GM23248 (cell line): ENCODE measurements at regions not wholly inside any gene's neighbourhood (a gene's known extent, or its start where the extent isn't known, plus 50 kb on each side); places are given as distances from the start of the nearest gene placed in this dataset.
"Not testable (repeated sequence)": the region's sequence is repeated elsewhere in the genome, so short reads cannot be mapped to it uniquely, and the experiment has no call there.

ENCODE experiments used
- DNase-seq: peaks from one replicate; pipeline ENCODE4 v3.0.0-alpha.2; 2015
- H2AFZ ChIP-seq: fragments of 200-600 bp; sonication (generic); 2 replicates; pipeline ENCODE4 v1.6.1; 2016; ENCODE audit warnings: antibody characterized with exemption
- H3F3A ChIP-seq: fragments of 200-600 bp; sonication (generic); 2 replicates; pipeline ENCODE4 v1.6.1; 2016; ENCODE audit warnings: mild to moderate bottlenecking, antibody characterized with exemption, mixed run types; ENCODE audit not compliant: insufficient read depth
- H3K27ac ChIP-seq: fragments of 200-600 bp; sonication (generic); 2 replicates; pipeline ENCODE4 v1.5.1; 2016; ENCODE audit warnings: mild to moderate bottlenecking
- H3K27me3 ChIP-seq: fragments of 200-600 bp; sonication (generic); replicated peaks from 2 replicates; pipeline ENCODE4 v1.6.1; 2016; ENCODE audit warnings: mild to moderate bottlenecking; ENCODE audit not compliant: insufficient read depth
- H3K36me3 ChIP-seq: fragments of 200-600 bp; sonication (generic); 2 replicates; pipeline ENCODE4 v1.6.1; 2016; ENCODE audit warnings: low read depth, mild to moderate bottlenecking
- H3K4me1 ChIP-seq: fragments of 200-600 bp; sonication (generic); 2 replicates; pipeline ENCODE4 v1.6.1; 2016; ENCODE audit warnings: mild to moderate bottlenecking; ENCODE audit not compliant: insufficient read depth
- H3K4me2 ChIP-seq: fragments of 200-600 bp; sonication (generic); one replicate; pipeline ENCODE4 v1.6.1; 2016; ENCODE audit warnings: mild to moderate bottlenecking; ENCODE audit not compliant: unreplicated experiment
- H3K4me3 ChIP-seq: fragments of 200-600 bp; sonication (generic); 2 replicates; pipeline ENCODE4 v1.5.1; 2016; ENCODE audit warnings: mild to moderate bottlenecking
- H3K79me2 ChIP-seq: fragments of 200-600 bp; sonication (generic); 2 replicates; pipeline ENCODE4 v1.6.1; 2016; ENCODE audit warnings: mild to moderate bottlenecking; ENCODE audit not compliant: insufficient read depth
- H3K9ac ChIP-seq: fragments of 200-600 bp; sonication (generic); 2 replicates; pipeline ENCODE4 v1.6.1; 2016; ENCODE audit warnings: mild to moderate bottlenecking
- H3K9me2 ChIP-seq: fragments of 200-600 bp; sonication (generic); 2 replicates; pipeline ENCODE4 v1.6.1; 2016; ENCODE audit warnings: mixed run types, mild to moderate bottlenecking, moderate library complexity; ENCODE audit not compliant: insufficient read depth
- H3K9me3 ChIP-seq: fragments of 200-600 bp; sonication (generic); one replicate; pipeline ENCODE4 v1.6.1; 2017; ENCODE audit warnings: low read depth
- H4K20me1 ChIP-seq: fragments of 200-600 bp; sonication (generic); 2 replicates; pipeline ENCODE4 v1.6.0; 2016; ENCODE audit not compliant: insufficient read depth
- EZH2 ChIP-seq: fragments of 200-600 bp; sonication (generic); IDR thresholded peaks from 2 replicates; pipeline ENCODE4 v1.6.1; 2018; ENCODE audit warnings: antibody characterized with exemption, mild to moderate bottlenecking; ENCODE audit not compliant: insufficient read depth, poor library complexity, severe bottlenecking
- EZH2phosphoT487 ChIP-seq: fragments of 200-600 bp; sonication (generic); IDR thresholded peaks from 2 replicates; pipeline ENCODE4 v1.6.1; 2018; ENCODE audit warnings: antibody characterized with exemption, moderate library complexity, mild to moderate bottlenecking, low read depth; ENCODE audit not compliant: insufficient read depth
- WGBS, 2 experiments: methylation state at CpG; one replicate each; pipeline ENCODE4 v1.1.6; 2015 to 2017; ENCODE audit warnings: low lambda C conversion rate in 2 of 2, low coverage in 1 of 2; ENCODE audit errors: missing lambda C conversion rate in 2 of 2; 5-methylcytosine and 5-hydroxymethylcytosine counted together
- in situ Hi-C: fragments of 300-500 bp; cut with MboI; formaldehyde crosslinking; loops from 2 replicates; pipeline ENCODE4 v1.15.0; 2020

DNA sequence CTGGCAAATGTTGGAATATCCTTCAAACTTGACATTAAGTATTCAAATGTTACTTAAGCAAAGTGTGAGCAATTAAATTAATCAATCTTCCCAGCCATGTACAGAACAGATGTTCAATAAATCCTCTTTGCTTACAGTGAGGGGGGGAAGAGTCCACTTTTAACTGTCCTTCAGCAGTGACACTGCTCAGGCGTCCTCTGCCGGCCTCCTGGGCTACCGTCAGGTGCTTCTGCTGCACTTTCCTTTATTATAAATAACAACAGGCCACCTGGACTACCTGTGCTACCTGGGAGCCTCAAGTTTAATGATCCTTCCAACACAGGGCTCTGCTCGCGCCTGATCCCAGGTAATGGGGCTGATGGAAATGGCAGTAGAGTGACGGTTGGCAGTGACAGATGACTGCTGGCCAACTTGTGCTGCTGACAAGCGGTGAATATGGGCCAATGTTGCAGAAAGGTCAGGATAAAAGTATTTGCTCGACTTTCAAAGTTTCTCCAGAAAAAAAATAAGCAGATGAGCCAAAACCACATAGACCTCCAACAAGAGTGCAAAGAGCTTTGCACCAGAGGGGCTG, 460.0 kb upstream of the ZNF507 start:
- WGBS, 2 experiments = 24 to 26% methylated on average over 8 of the region's 8 CpGs

GRCh38 chr19:31890230-31890629, 455.2 kb upstream of the ZNF507 start:
- no peaks in the 10 kb centered on the region for H3K9me3 ChIP-seq
- TF ChIP-seq EZH2 (no peak), EZH2phosphoT487 (no peak)
- H3K27ac ChIP-seq = no peak overlapping the region
- H3K27me3 ChIP-seq = no peaks in the 10 kb centered on the region
- no peaks in the 10 kb centered on the region for H3F3A ChIP-seq
- no peak overlapping the region for H3K4me3 ChIP-seq
- no peak for DNase-seq
- WGBS, 2 experiments = 65 to 66% methylated on average over 9 of the region's 9 CpGs
- H3K4me2 ChIP-seq = no peak overlapping the region
- no peaks in the 10 kb centered on the region for H3K4me1 ChIP-seq
- no peaks in the 10 kb centered on the region for H3K36me3 ChIP-seq
- no peaks in the 10 kb centered on the region for H4K20me1 ChIP-seq
- H2AFZ ChIP-seq = no peak overlapping the region
- H3K9ac ChIP-seq = no peak overlapping the region
- no peaks in the 10 kb centered on the region for H3K79me2 ChIP-seq
- no peaks in the 10 kb centered on the region for H3K9me2 ChIP-seq
- in situ Hi-C loops = no loop called here

More for the DNA sequence above, 460.0 kb upstream of the ZNF507 start:
- DNase-seq = no peak
- Histone ChIP-seq H3F3A (no peaks in the 10 kb centered on the region), H3K27me3 (no peaks in the 10 kb centered on the region), H4K20me1 (no peaks in the 10 kb centered on the region), H3K27ac (no peak overlapping the region), H3K36me3 (no peaks in the 10 kb centered on the region), H3K9me2 (no peaks in the 10 kb centered on the region), H3K4me2 (no peak overlapping the region), H3K4me1 (no peaks in the 10 kb centered on the region), H3K9ac (no peak overlapping the region), H3K79me2 (no peaks in the 10 kb centered on the region), H3K9me3 (no peaks in the 10 kb centered on the region), H2AFZ (no peak overlapping the region), H3K4me3 (no peak overlapping the region)
- in situ Hi-C loops = no loop called here
- TF ChIP-seq EZH2 = no peak

- Histone ChIP-seq H3K36me3 (no peaks in the 10 kb centered on the region), H3K79me2 (no peaks in the 10 kb centered on the region), H3K27me3 (no peaks in the 10 kb centered on the region), H3K4me3 (no peak overlapping the region), H3K9ac (no peak overlapping the region), H3K9me3 (no peaks in the 10 kb centered on the region), H3K4me2 (no peak overlapping the region), H3K9me2 (no peaks in the 10 kb centered on the region), H3F3A (no peaks in the 10 kb centered on the region), H2AFZ (no peak overlapping the region), H3K4me1 (no peaks in the 10 kb centered on the region), H3K27ac (no peak overlapping the region), H4K20me1 (no peaks in the 10 kb centered on the region)
- TF ChIP-seq EZH2 (no peak), EZH2phosphoT487 (no peak)
- WGBS, 2 experiments = 24 to 40% methylated on average over 2 of the region's 2 CpGs
- no peak for DNase-seq
- in situ Hi-C loops = no loop called here
These were observed 453.4 kb upstream of the ZNF507 start for GRCh38 chr19:31892060-31892459.

GRCh38 chr19:31893491-31893890, 451.9 kb upstream of the ZNF507 start:
- WGBS, 2 experiments = 23 to 31% methylated on average over 2 to 4 of the region's 4 CpGs
- DNase-seq, H4K20me1 ChIP-seq, H3K4me3 ChIP-seq, H3K79me2 ChIP-seq, H3K9me3 ChIP-seq, H3K27ac ChIP-seq, H3K4me1 ChIP-seq, H3K9ac ChIP-seq, H3K4me2 ChIP-seq, H3K36me3 ChIP-seq, H2AFZ ChIP-seq, H3K27me3 ChIP-seq, in situ Hi-C loops, H3F3A ChIP-seq, H3K9me2 ChIP-seq: not testable (repeated sequence)

DNA sequence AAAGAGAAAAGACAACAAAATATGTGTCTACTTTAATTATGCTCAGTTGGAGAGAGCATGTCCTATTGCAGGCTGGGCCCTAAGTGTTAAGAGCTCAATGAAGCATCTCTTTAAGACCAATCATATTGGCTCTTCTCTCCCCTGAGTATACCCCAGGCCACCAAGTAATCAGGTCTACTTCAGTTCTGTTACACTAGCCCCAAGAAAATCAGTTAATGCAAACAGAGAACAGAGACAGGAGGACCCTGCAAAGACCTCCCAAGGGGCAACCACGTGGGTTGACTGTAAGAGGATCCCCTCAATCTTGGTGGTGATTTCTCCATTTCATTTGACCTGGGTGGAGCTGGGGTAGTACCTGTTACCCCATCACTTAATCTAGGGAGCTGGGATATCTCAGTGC, 451.0 kb upstream of the ZNF507 start:
- no peaks in the 10 kb centered on the region for H3K36me3 ChIP-seq
- no peaks in the 10 kb centered on the region for H4K20me1 ChIP-seq
- no peak overlapping the region for H3K4me3 ChIP-seq
- H3F3A ChIP-seq = no peaks in the 10 kb centered on the region
- H3K9me3 ChIP-seq = no peaks in the 10 kb centered on the region
- in situ Hi-C loops = no loop called here
- no peaks in the 10 kb centered on the region for H3K79me2 ChIP-seq
- no peaks in the 10 kb centered on the region for H3K4me1 ChIP-seq
- no peaks in the 10 kb centered on the region for H3K9me2 ChIP-seq
- H3K9ac ChIP-seq = no peak overlapping the region
- WGBS, 2 experiments = 0% methylated on average over 1 of the region's 1 CpG
- no peak for TF ChIP-seq EZH2
- TF ChIP-seq EZH2phosphoT487 = no peak
- H3K27me3 ChIP-seq = no peaks in the 10 kb centered on the region
- H3K27ac ChIP-seq = no peak overlapping the region
- DNase-seq = no peak
- H2AFZ ChIP-seq = no peak overlapping the region
- H3K4me2 ChIP-seq = no peak overlapping the region
